Tibial artery (tissue), 4 donors: ENCODE measurements at regions not wholly inside any gene's neighbourhood (a gene's known extent, or its start where the extent isn't known, plus 50 kb on each side); places are given as distances from the start of the nearest gene placed in this dataset.
A peak's percentile ranks its signal among the peaks of the same experiment; 100 is the strongest.
"Not testable (repeated sequence)": the region's sequence is repeated elsewhere in the genome, so short reads cannot be mapped to it uniquely, and the experiment has no call there.

Source experiments
- DNase-seq, 2 donors: peaks; one replicate each; pipeline ENCODE4 v3.0.0-alpha.2; 2019
- H3K27ac ChIP-seq, 2 donors: fragments of 200-600 bp; sonication (generic) in 1 of 2; 1 replicate in 1 of 2; 2 replicates in 1 of 2; pipeline ENCODE4 v1.5.1; 2018 to 2019; ENCODE audit warnings: mild to moderate bottlenecking in 1 of 2
- H3K27me3 ChIP-seq, 2 donors: fragments of 200-600 bp; sonication (generic) in 1 of 2; one replicate each; pipeline versions ENCODE4 v1.5.1 to v1.6.0; 2016 to 2019
- H3K36me3 ChIP-seq, 3 donors: fragments of 200-600 bp; sonication (generic) in 2 of 3; one replicate each; pipeline ENCODE4 v1.5.1; 2016 to 2019; ENCODE audit warnings: mild to moderate bottlenecking in 2 of 3
- H3K4me1 ChIP-seq, 4 donors: fragments of 200-600 bp; sonication (generic) in 2 of 4; 1 replicate in 3 of 4; 2 replicates in 1 of 4; pipeline ENCODE4 v1.5.1; 2016 to 2019
- H3K4me3 ChIP-seq, 2 donors: fragments of 200-600 bp; sonication (generic) in 1 of 2; 1 replicate in 1 of 2; 2 replicates in 1 of 2; pipeline ENCODE4 v1.5.1; 2018 to 2019; ENCODE audit warnings: mild to moderate bottlenecking in 2 of 2
- H3K9me3 ChIP-seq, 3 donors: fragments of 200-600 bp; sonication (generic) in 1 of 3; one replicate each; pipeline ENCODE4 v1.5.1; 2016 to 2019
- intact Hi-C: fragments of 100-400 bp; cut with DNase I; formaldehyde crosslinking; loops from one replicate; pipeline ENCODE4 v1.15.0; 2023; ENCODE audit warnings: low total_unique reads
- TF ChIP-seq, protein P1 (sequence below), 2 experiments: fragments of 200-600 bp in 1 of 2; fragments of 450-650 bp in 1 of 2; IDR thresholded peaks; one replicate each; pipeline ENCODE4 v1.5.1; 2017 to 2019; ENCODE audit warnings: antibody characterized with exemption in 2 of 2, mild to moderate bottlenecking in 1 of 2, moderate library complexity in 1 of 2

DNA sequence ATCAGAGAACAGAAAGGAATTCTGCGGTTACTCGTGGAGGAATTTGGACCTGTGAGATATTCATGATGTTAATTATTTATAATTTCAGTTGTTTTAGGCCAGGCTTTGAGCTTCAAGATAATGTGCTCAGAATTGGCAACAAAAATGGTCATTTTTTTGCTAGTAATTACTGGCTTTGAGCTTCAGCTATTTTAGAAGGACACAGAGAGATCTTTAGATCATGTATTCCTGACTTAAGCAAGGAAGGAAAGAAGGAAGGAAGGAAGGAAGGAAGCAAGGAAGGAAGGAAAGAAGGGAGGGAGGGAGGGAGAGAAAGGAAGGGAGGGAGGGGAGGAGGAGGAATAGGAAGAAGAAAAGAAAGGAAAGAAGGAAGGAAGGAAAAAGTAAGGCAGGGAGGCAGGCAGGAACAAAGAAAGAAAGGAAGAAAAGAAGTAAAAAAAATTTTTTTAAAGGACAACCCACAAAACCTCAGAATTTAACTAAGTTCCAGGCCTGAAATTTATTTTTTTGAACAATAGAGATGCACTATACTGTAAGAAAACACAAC, 277.9 kb upstream of the KLF3 start:
- intact Hi-C loops = no loop called here
- Histone ChIP-seq H3K27ac (peak overlapping the region in 1 of 2 donors; percentile 27), H3K4me1 (peaks cover 0 to 47% (median 25%) of the 10 kb centered on the region in 4 donors), H3K27me3 (no peaks in the 10 kb centered on the region), H3K36me3 (no peaks in the 10 kb centered on the region), H3K4me3 (no peak overlapping the region), H3K9me3 (no peaks in the 10 kb centered on the region)
- DNase-seq = no peak
- TF ChIP-seq, protein P1, sequence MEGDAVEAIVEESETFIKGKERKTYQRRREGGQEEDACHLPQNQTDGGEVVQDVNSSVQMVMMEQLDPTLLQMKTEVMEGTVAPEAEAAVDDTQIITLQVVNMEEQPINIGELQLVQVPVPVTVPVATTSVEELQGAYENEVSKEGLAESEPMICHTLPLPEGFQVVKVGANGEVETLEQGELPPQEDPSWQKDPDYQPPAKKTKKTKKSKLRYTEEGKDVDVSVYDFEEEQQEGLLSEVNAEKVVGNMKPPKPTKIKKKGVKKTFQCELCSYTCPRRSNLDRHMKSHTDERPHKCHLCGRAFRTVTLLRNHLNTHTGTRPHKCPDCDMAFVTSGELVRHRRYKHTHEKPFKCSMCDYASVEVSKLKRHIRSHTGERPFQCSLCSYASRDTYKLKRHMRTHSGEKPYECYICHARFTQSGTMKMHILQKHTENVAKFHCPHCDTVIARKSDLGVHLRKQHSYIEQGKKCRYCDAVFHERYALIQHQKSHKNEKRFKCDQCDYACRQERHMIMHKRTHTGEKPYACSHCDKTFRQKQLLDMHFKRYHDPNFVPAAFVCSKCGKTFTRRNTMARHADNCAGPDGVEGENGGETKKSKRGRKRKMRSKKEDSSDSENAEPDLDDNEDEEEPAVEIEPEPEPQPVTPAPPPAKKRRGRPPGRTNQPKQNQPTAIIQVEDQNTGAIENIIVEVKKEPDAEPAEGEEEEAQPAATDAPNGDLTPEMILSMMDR (IDR thresholded peaks at IDR 0.05) = no peak

DNA sequence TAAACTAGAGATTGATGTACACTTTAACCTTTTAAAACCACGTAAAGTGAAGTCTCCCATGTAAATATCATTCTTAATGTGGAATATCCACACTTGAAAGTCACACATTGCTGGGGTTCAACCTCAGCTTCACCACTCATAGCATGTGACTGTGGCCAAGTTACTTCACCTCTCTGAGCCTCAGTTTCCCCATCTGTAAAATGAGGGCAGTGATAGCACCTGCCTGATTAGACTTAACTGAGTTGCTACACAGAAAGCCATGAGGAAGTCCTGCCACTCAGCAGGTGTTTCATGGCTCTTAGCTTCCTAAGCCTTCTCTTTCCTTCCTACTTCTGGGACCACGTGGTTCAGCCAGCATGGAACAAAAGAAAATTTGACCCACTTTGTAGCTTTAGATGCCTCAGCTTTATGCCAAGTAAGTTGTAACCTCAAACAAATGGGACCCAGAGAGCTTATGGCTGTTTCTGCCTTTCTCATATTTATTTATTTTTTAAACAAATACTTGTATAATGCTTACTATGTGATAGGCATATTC, 277.3 kb upstream of the KLF3 start:
- TF ChIP-seq, protein P1 (IDR thresholded peaks at IDR 0.05) = no peak
- Histone ChIP-seq H3K27ac (peak overlapping the region; percentile 47 to 49), H3K4me3 (no peak overlapping the region), H3K27me3 (no peaks in the 10 kb centered on the region), H3K4me1 (peaks cover 0 to 47% (median 25%) of the 10 kb centered on the region in 4 donors), H3K9me3 (no peaks in the 10 kb centered on the region), H3K36me3 (no peaks in the 10 kb centered on the region)
- no peak for DNase-seq
- intact Hi-C loops = no loop called here

DNA sequence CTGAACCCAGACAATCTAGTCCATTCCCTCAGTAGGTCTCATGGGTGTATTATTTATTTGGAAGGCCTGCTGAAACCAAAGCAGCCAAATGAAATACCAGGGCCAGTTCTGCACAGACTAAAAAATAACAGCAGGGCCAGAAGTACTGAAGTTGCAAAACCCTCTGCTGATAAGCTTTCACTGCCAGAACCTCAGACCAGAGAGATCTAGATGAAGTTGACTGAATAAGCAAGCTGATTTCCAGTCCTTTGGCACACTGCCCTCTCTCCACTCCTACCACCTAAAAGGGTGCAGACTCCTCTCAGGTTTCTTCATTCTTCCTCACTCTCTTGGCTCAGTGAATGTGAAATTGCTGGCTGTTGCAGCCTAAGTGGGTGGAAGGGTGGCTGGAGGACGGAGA, 276.7 kb upstream of the KLF3 start:
- Histone ChIP-seq H3K27ac (peak overlapping the region; percentile 47 to 49), H3K9me3 (peaks cover 0 to 2% (median 0%) of the 10 kb centered on the region in 3 donors), H3K4me1 (peaks cover 0 to 47% (median 25%) of the 10 kb centered on the region in 4 donors), H3K4me3 (no peak overlapping the region), H3K27me3 (no peaks in the 10 kb centered on the region), H3K36me3 (no peaks in the 10 kb centered on the region)
- intact Hi-C loops = no loop called here
- TF ChIP-seq, protein P1 (IDR thresholded peaks at IDR 0.05) = no peak
- DNase-seq = peak; percentile 88 to 90

DNA sequence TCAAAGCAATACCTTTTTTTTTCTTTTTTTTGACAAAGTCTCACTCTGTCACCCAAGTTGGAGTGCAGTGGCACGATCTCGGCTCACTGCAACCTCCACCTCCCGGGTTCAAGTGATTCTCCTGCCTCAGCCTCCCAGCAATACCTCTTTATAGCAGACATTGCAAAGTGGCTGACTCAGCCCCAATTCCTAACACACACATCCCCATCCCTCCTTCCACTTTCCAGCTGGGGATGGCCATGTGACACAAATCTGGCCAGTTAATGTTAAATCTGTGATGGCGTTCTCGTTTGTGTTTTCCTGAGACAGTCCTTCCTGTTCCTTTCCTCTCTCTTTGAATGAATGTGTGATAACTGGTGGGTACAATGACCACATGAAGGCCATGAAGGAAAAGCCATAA, 276.2 kb upstream of the KLF3 start:
- no peak for DNase-seq
- Histone ChIP-seq H3K4me3 (no peak overlapping the region), H3K27ac (peak overlapping the region in 1 of 2 donors; percentile 47), H3K9me3 (peaks cover 0 to 5% (median 0%) of the 10 kb centered on the region in 3 donors), H3K4me1 (peaks cover 0 to 47% (median 25%) of the 10 kb centered on the region in 4 donors), H3K36me3 (no peaks in the 10 kb centered on the region), H3K27me3 (no peaks in the 10 kb centered on the region)
- TF ChIP-seq, protein P1 (IDR thresholded peaks at IDR 0.05) = no peak
- intact Hi-C loops = no loop called here

DNA sequence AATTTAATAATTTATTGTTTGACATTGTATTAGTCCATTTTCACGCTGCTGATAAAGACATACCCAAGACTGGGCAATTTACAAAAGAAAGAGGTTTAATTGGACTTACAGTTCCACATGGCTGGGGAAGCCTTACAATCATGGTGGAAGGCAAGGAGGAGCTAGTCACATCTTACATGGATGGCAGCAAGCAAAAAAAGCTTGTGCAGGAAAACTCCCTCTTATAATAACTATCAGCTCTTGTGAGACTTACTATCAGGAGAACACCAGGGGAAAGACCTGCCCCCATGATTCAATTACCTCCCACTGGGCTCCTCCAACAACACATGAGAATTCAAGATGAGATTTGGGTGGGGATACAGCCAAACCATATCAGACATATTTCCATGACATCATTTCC, 275.1 kb upstream of the KLF3 start:
- H3K9me3 ChIP-seq, H3K36me3 ChIP-seq, intact Hi-C loops, H3K4me3 ChIP-seq, DNase-seq, H3K27ac ChIP-seq, H3K27me3 ChIP-seq: not testable (repeated sequence)
- peaks cover 0 to 38% (median 25%) of the 10 kb centered on the region in 4 donors for H3K4me1 ChIP-seq

DNA sequence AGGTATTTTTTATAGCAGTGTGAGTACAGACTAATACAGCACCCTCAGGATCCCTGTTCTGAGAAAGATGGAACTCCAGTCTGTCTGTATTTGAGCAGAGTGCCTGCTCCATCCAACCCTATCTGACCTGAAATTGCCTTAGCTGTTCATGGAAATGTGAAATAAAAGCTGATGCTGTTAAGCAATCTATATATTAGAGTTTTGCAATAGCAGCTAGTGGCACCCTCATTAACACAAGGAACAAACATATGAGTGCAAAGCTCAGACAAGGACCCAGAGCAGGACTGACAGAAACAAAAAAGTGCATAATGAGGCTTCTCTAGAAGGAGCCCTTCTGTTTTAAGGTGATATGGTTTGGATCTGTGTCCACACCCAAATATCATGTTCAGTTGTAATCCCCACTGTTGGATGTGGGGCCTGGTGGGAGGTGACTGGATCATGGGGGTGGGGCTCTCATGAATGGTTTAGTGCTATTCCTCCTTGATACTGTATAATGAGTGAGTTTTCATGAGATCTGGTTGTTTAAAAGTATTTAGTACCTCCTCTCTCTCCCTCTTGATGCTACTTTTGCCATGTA, 272.9 kb upstream of the KLF3 start:
- intact Hi-C loops = no loop called here
- Histone ChIP-seq H3K9me3 (peaks cover 0 to 5% (median 0%) of the 10 kb centered on the region in 3 donors), H3K27ac (no peak overlapping the region), H3K4me3 (no peak overlapping the region), H3K36me3 (no peaks in the 10 kb centered on the region), H3K4me1 (peaks cover 0 to 21% (median 14%) of the 10 kb centered on the region in 4 donors), H3K27me3 (no peaks in the 10 kb centered on the region)
- TF ChIP-seq, protein P1 (IDR thresholded peaks at IDR 0.05) = no peak
- no peak for DNase-seq
